OCI-LY3 (cell line): ENCODE measurements at regions not wholly inside any gene's neighbourhood (a gene's known extent, or its start where the extent isn't known, plus 50 kb on each side); places are given as distances from the start of the nearest gene placed in this dataset.

Source experiments
- H2AFZ ChIP-seq: fragments of 200-600, 300-600 bp; shearing (Covaris generic); 2 replicates; pipeline ENCODE4 v1.6.0; 2014; ENCODE audit warnings: antibody characterized with exemption, low read depth, low read length
- H3K27ac ChIP-seq: fragments of 200-600, 300-600 bp; sonication (generic); 2 replicates; pipeline ENCODE4 v1.5.1; 2014; ENCODE audit warnings: mild to moderate bottlenecking, low read length, moderate library complexity, mixed read lengths
- H3K27me3 ChIP-seq: fragments of 200-600, 300-600 bp; sonication (generic); 2 replicates; pipeline ENCODE4 v1.6.1; 2014; ENCODE audit warnings: low read depth, low read length, mixed read lengths
- H3K36me3 ChIP-seq: fragments of 200-600, 300-600 bp; sonication (generic); replicated peaks from 2 replicates; pipeline ENCODE3; 2014; ENCODE audit warnings: low read depth, low read length, mixed read lengths
- H3K4me1 ChIP-seq: fragments of 300-600, 200-600 bp; sonication (generic); 2 replicates; pipeline ENCODE4 v1.6.1; 2014; ENCODE audit warnings: low read length, mixed read lengths
- H3K4me2 ChIP-seq: fragments of 200-600, 300-600 bp; sonication (generic); 2 replicates; pipeline ENCODE4 v1.6.1; 2014; ENCODE audit warnings: low read length, mixed read lengths
- H3K4me3 ChIP-seq: fragments of 300-600, 200-600 bp; sonication (generic); 2 replicates; pipeline ENCODE4 v1.5.1; 2014; ENCODE audit warnings: antibody characterized with exemption, mild to moderate bottlenecking, low read length, moderate library complexity
- H3K79me2 ChIP-seq: fragments of 300-600, 200-600 bp; shearing (Covaris generic); 2 replicates; pipeline ENCODE4 v1.6.1; 2014; ENCODE audit warnings: mild to moderate bottlenecking, low read length, mixed read lengths
- H3K9ac ChIP-seq: fragments of 300-600, 200-600 bp; shearing (Covaris generic); 2 replicates; pipeline ENCODE4 v1.6.0; 2014; ENCODE audit warnings: mild to moderate bottlenecking, low read length, moderate library complexity
- H3K9me3 ChIP-seq: fragments of 200-600, 300-600 bp; shearing (Covaris generic); 2 replicates; pipeline ENCODE4 v1.6.1; 2014; ENCODE audit warnings: low read length, mixed read lengths; ENCODE audit not compliant: insufficient read depth
- H4K20me1 ChIP-seq: fragments of 200-600, 300-600 bp; sonication (generic); 2 replicates; pipeline ENCODE4 v1.6.1; 2016; ENCODE audit warnings: low read length, mixed read lengths; ENCODE audit not compliant: insufficient read depth
- CTCF ChIP-seq: fragments of 200-600, 300-600 bp; sonication (generic); IDR thresholded peaks from 2 replicates; pipeline ENCODE4 v1.5.1; 2014; ENCODE audit warnings: antibody characterized with exemption, low read length, low read depth
- EZH2phosphoT487 ChIP-seq: fragments of 200-600 bp; shearing (Covaris generic); IDR thresholded peaks from 2 replicates; pipeline ENCODE4 v1.6.1; 2018; ENCODE audit warnings: antibody characterized with exemption, mixed run types, low read depth

- H4K20me1 ChIP-seq = no peaks in the 10 kb centered on the region
Measured at GRCh38 chr6:147769496-147770087, 261.1 kb downstream of the SAMD5 start.

GRCh38 chr6:147770221-147770620 is 261.7 kb downstream of the SAMD5 start:
- H3K79me2 ChIP-seq = no peaks in the 10 kb centered on the region
- no peaks in the 10 kb centered on the region for H3K36me3 ChIP-seq
- no peaks in the 10 kb centered on the region for H3K4me1 ChIP-seq
- no peaks in the 10 kb centered on the region for H3K9me3 ChIP-seq
- no peak overlapping the region for H3K4me3 ChIP-seq
- H3K4me2 ChIP-seq = no peak overlapping the region
- H3K27me3 ChIP-seq = no peaks in the 10 kb centered on the region
- no peaks in the 10 kb centered on the region for H4K20me1 ChIP-seq
- H3K27ac ChIP-seq = no peak overlapping the region
- H3K9ac ChIP-seq = no peak overlapping the region
- TF ChIP-seq EZH2phosphoT487 (no peak), CTCF (no peak)
- no peak overlapping the region for H2AFZ ChIP-seq

More at GRCh38 chr6:147769496-147770087, 261.1 kb downstream of the SAMD5 start:
- H3K27me3 ChIP-seq = no peaks in the 10 kb centered on the region
- no peak overlapping the region for H3K9ac ChIP-seq
- H3K79me2 ChIP-seq = no peaks in the 10 kb centered on the region
- H3K27ac ChIP-seq = no peak overlapping the region
- H3K9me3 ChIP-seq = no peaks in the 10 kb centered on the region
- TF ChIP-seq EZH2phosphoT487 (no peak), CTCF (no peak)
- H3K36me3 ChIP-seq = no peaks in the 10 kb centered on the region
- no peaks in the 10 kb centered on the region for H3K4me1 ChIP-seq
- H2AFZ ChIP-seq = no peak overlapping the region
- H3K4me3 ChIP-seq = no peak overlapping the region
- no peak overlapping the region for H3K4me2 ChIP-seq

- no peak overlapping the region for H3K4me3 ChIP-seq
Measured at GRCh38 chr6:147772724-147773123, 264.2 kb downstream of the SAMD5 start.

GRCh38 chr6:147774856-147775255 is 266.4 kb downstream of the SAMD5 start:
- Histone ChIP-seq H3K27ac (no peak overlapping the region), H3K9me3 (no peaks in the 10 kb centered on the region), H3K36me3 (no peaks in the 10 kb centered on the region), H3K4me1 (no peaks in the 10 kb centered on the region), H3K79me2 (no peaks in the 10 kb centered on the region), H2AFZ (no peak overlapping the region), H3K4me2 (no peak overlapping the region), H3K27me3 (no peaks in the 10 kb centered on the region), H4K20me1 (no peaks in the 10 kb centered on the region), H3K9ac (no peak overlapping the region), H3K4me3 (no peak overlapping the region)
- peak; percentile 28; the same call in 1 of the 2 replicates for TF ChIP-seq CTCF
- TF ChIP-seq EZH2phosphoT487 = no peak

More at GRCh38 chr6:147772724-147773123, 264.2 kb downstream of the SAMD5 start:
- Histone ChIP-seq H4K20me1 (no peaks in the 10 kb centered on the region), H2AFZ (no peak overlapping the region), H3K9me3 (no peaks in the 10 kb centered on the region), H3K4me1 (no peaks in the 10 kb centered on the region), H3K27ac (no peak overlapping the region), H3K9ac (no peak overlapping the region), H3K79me2 (no peaks in the 10 kb centered on the region), H3K27me3 (no peaks in the 10 kb centered on the region), H3K4me2 (no peak overlapping the region), H3K36me3 (no peaks in the 10 kb centered on the region)
- TF ChIP-seq CTCF (no peak), EZH2phosphoT487 (no peak)
